Mucosa of rectum (tissue), 2 donors: ENCODE measurements at regions not wholly inside any gene's neighbourhood (a gene's known extent, or its start where the extent isn't known, plus 50 kb on each side); places are given as distances from the start of the nearest gene placed in this dataset.

Experiments
- H3K27ac ChIP-seq, 2 donors: one replicate each; pipeline ENCODE4 v1.7.0; 2013; ENCODE audit warnings: inconsistent platforms in 2 of 2, low read depth in 2 of 2, low read length in 2 of 2
- H3K27me3 ChIP-seq, 2 donors: one replicate each; pipeline ENCODE4 v1.7.0; 2013; ENCODE audit warnings: low read length in 2 of 2; ENCODE audit not compliant: control insufficient read depth in 2 of 2, insufficient read depth in 2 of 2
- H3K36me3 ChIP-seq, 2 donors: one replicate each; pipeline ENCODE4 v1.7.0; 2013; ENCODE audit warnings: low read length in 2 of 2; ENCODE audit not compliant: control insufficient read depth in 2 of 2, insufficient read depth in 2 of 2
- H3K4me1 ChIP-seq, 2 donors: one replicate each; pipeline ENCODE4 v1.7.0; 2013; ENCODE audit warnings: low read length in 2 of 2, mild to moderate bottlenecking in 1 of 2; ENCODE audit not compliant: control insufficient read depth in 2 of 2, insufficient read depth in 2 of 2
- H3K4me3 ChIP-seq, 2 donors: one replicate each; pipeline ENCODE4 v1.7.0; 2013; ENCODE audit warnings: low read length in 2 of 2
- H3K9ac ChIP-seq, 2 donors: one replicate each; pipeline ENCODE4 v1.7.0; 2013; ENCODE audit warnings: low read length in 2 of 2, low read depth in 1 of 2, mild to moderate bottlenecking in 1 of 2
- H3K9me3 ChIP-seq, 2 donors: one replicate each; pipeline ENCODE4 v1.7.0; 2013; ENCODE audit warnings: low read length in 2 of 2; ENCODE audit not compliant: control insufficient read depth in 2 of 2
- donor health status: healthy.
- donor health status: Normal muscosa, but diverticular disease.

GRCh38 chr10:71080381-71081228 lies 131.8 kb upstream of the UNC5B start:
- H3K9ac ChIP-seq, result no peak overlapping the region
- no peaks in the 10 kb centered on the region for H3K9me3 ChIP-seq
- H3K36me3 ChIP-seq, result no peaks in the 10 kb centered on the region
- H3K27ac ChIP-seq, result no peak overlapping the region
- H3K27me3 ChIP-seq, result no peaks in the 10 kb centered on the region
- no peak overlapping the region for H3K4me3 ChIP-seq
- H3K4me1 ChIP-seq, result no peaks in the 10 kb centered on the region

GRCh38 chr10:71081229-71081560 lies 131.2 kb upstream of the UNC5B start:
- no peak overlapping the region for H3K9ac ChIP-seq
- H3K27ac ChIP-seq, result no peak overlapping the region
- no peaks in the 10 kb centered on the region for H3K27me3 ChIP-seq
- H3K4me3 ChIP-seq, result no peak overlapping the region
- no peaks in the 10 kb centered on the region for H3K36me3 ChIP-seq
- H3K4me1 ChIP-seq, result no peaks in the 10 kb centered on the region
- H3K9me3 ChIP-seq, result no peaks in the 10 kb centered on the region

- Histone ChIP-seq H3K9ac (no peak overlapping the region), H3K4me3 (no peak overlapping the region), H3K27ac (no peak overlapping the region), H3K4me1 (no peaks in the 10 kb centered on the region), H3K27me3 (no peaks in the 10 kb centered on the region), H3K36me3 (no peaks in the 10 kb centered on the region), H3K9me3 (no peaks in the 10 kb centered on the region)
Measured at GRCh38 chr10:71081912-71082311, 130.5 kb upstream of the UNC5B start.

- Histone ChIP-seq H3K9ac (no peak overlapping the region), H3K27me3 (no peaks in the 10 kb centered on the region), H3K4me3 (no peak overlapping the region), H3K4me1 (no peaks in the 10 kb centered on the region), H3K9me3 (no peaks in the 10 kb centered on the region), H3K36me3 (no peaks in the 10 kb centered on the region), H3K27ac (no peak overlapping the region)
Measured at GRCh38 chr10:71082960-71083715, 129.2 kb upstream of the UNC5B start.

GRCh38 chr10:71083716-71083975 lies 128.7 kb upstream of the UNC5B start:
- no peaks in the 10 kb centered on the region for H3K9me3 ChIP-seq
- H3K27ac ChIP-seq, result no peak overlapping the region
- H3K9ac ChIP-seq, result no peak overlapping the region
- H3K4me3 ChIP-seq, result no peak overlapping the region
- no peaks in the 10 kb centered on the region for H3K27me3 ChIP-seq
- no peaks in the 10 kb centered on the region for H3K4me1 ChIP-seq
- H3K36me3 ChIP-seq, result no peaks in the 10 kb centered on the region

- H3K36me3 ChIP-seq, result no peaks in the 10 kb centered on the region
- H3K4me3 ChIP-seq, result no peak overlapping the region
- H3K27ac ChIP-seq, result no peak overlapping the region
- H3K4me1 ChIP-seq, result no peaks in the 10 kb centered on the region
- no peaks in the 10 kb centered on the region for H3K9me3 ChIP-seq
- H3K27me3 ChIP-seq, result no peaks in the 10 kb centered on the region
- no peak overlapping the region for H3K9ac ChIP-seq
Measured at GRCh38 chr10:71084061-71084817, 128.1 kb upstream of the UNC5B start.

GRCh38 chr10:71084818-71085126 lies 127.6 kb upstream of the UNC5B start:
- no peaks in the 10 kb centered on the region for H3K36me3 ChIP-seq
- H3K4me3 ChIP-seq, result no peak overlapping the region
- no peaks in the 10 kb centered on the region for H3K9me3 ChIP-seq
- no peaks in the 10 kb centered on the region for H3K27me3 ChIP-seq
- H3K27ac ChIP-seq, result no peak overlapping the region
- H3K9ac ChIP-seq, result no peak overlapping the region
- no peaks in the 10 kb centered on the region for H3K4me1 ChIP-seq

- Histone ChIP-seq H3K4me3 (no peak overlapping the region), H3K9me3 (no peaks in the 10 kb centered on the region), H3K36me3 (no peaks in the 10 kb centered on the region), H3K27ac (no peak overlapping the region), H3K9ac (no peak overlapping the region), H3K27me3 (no peaks in the 10 kb centered on the region), H3K4me1 (no peaks in the 10 kb centered on the region)
Measured at GRCh38 chr10:71085689-71086438, 126.5 kb upstream of the UNC5B start.

GRCh38 chr10:71086439-71087080 lies 125.8 kb upstream of the UNC5B start:
- H3K4me1 ChIP-seq, result no peaks in the 10 kb centered on the region
- no peaks in the 10 kb centered on the region for H3K9me3 ChIP-seq

More at GRCh38 chr10:71086439-71087080, 125.8 kb upstream of the UNC5B start:
- Histone ChIP-seq H3K36me3 (no peaks in the 10 kb centered on the region), H3K9ac (no peak overlapping the region), H3K27ac (no peak overlapping the region), H3K4me3 (no peak overlapping the region), H3K27me3 (no peaks in the 10 kb centered on the region)
